GM12872 (cell line): ENCODE measurements at regions not wholly inside any gene's neighbourhood (a gene's known extent, or its start where the extent isn't known, plus 50 kb on each side); places are given as distances from the start of the nearest gene placed in this dataset.

ENCODE experiments used
- TF ChIP-seq, protein P1 (sequence below): IDR thresholded peaks from 3 replicates; pipeline ENCODE4 v1.5.1; 2011; ENCODE audit warnings: low read depth, mild to moderate bottlenecking, low read length, moderate library complexity; ENCODE audit not compliant: insufficient read depth

DNA sequence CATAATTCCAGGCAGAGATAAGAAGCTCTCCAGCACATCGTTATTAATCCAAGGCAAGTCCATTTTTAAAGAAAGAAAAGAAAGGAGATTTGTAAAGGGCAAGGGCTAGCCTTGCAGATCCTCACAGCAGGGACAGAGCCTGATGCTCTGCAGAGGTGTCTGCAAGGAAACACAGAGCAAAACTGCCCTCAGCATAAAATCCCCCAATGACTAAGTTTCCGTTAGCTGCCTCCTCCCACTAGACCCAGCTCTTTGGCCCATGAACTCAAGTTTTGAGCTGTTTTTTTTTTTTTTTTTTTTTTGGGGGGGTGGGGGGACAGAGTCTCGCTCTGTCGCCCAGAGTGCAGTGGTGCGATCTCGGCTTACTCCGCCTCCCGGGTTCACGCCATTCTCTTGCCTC lies 300.7 kb downstream of the MTERF1 start:
- TF ChIP-seq, protein P1, sequence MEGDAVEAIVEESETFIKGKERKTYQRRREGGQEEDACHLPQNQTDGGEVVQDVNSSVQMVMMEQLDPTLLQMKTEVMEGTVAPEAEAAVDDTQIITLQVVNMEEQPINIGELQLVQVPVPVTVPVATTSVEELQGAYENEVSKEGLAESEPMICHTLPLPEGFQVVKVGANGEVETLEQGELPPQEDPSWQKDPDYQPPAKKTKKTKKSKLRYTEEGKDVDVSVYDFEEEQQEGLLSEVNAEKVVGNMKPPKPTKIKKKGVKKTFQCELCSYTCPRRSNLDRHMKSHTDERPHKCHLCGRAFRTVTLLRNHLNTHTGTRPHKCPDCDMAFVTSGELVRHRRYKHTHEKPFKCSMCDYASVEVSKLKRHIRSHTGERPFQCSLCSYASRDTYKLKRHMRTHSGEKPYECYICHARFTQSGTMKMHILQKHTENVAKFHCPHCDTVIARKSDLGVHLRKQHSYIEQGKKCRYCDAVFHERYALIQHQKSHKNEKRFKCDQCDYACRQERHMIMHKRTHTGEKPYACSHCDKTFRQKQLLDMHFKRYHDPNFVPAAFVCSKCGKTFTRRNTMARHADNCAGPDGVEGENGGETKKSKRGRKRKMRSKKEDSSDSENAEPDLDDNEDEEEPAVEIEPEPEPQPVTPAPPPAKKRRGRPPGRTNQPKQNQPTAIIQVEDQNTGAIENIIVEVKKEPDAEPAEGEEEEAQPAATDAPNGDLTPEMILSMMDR = no peak

DNA sequence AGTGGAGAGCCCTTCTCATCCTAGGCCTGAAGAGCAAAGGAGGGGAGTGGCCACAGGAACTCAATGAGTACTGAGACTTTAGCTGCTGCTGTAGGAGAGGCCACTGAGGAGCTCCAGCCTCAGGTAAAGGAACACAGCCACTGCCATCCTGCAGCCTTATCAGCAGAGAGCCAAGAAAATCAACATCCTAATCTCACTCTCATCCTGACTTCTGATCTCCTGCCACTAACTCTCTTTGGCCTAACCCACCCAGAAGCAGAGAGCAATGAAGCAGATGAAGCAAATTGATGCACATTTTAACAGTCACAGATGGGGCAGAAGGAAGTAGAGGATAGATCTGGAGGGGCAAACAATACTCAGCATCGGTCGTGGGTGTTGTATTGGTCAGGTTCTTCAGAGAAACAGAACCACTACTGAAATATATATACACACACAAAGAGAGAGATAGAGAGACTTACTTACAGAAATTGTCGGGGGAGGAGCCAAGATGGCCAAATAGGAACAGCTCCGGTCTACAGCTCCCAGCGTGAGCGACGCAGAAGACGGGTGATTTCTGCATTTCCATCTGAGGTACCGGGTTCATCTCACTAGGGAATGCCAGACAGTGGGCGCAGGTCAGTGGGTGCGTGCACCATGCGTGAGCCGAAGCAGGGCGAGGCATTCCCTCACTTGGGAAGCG lies 297.6 kb downstream of the MTERF1 start:
- TF ChIP-seq, protein P1 = no peak

DNA sequence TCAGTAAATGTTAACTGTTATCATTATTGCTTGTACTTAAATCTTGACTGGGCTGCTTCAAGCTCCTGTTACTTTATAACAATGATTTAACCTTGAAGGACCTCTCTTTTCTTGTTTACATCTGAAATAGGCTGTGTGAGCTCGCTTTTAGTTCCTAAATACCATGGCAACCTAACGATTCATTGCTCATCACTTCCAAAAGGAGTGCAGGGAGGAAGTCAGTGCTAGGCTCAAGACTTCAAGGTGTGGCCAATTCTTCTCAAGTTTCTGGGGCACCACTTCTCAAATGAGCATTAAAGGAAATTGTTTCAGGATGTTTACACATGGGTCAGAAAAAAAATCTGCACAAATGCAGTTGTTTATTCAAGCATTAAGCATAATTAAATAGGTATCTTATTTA lies 284.2 kb downstream of the MTERF1 start:
- TF ChIP-seq, protein P1 = no peak

DNA sequence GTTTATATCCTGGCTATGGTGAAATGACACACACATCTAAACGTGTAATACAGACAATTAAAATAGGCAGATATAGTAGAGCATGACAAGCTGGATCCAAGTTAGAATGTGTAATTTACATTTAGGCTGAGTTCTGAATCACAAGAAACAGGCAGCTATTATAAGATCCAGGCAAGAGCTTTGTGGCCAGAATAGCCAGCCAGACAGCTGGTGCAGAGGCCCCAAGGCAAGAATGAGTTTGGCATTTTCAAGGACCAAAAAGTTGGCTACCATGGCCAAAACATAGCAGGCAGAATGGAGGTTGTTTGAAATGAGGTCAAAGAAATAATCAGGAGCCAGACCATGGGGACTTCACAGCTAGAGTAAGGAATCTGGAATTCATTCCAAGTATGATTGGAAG lies 281.7 kb downstream of the MTERF1 start:
- TF ChIP-seq, protein P1 = no peak

DNA sequence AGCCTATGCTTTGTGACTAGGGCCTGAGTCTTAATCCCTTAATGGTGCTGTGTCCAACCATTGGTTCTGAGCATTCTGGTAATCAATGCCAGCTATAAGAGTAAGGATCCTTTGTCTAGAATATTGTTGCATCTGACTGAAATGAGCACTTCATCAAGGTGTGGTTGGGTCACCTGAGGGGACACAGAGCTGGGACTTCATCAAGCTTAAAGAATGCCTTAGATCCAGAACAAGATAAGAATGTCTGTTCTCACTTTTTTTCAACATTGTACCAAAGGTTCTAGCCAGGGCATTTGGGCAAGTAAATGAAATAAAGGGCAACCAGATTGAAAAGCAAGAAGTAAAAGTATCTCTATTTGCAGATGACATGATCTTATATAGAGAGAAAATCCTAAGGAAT lies 280.4 kb downstream of the MTERF1 start:
- TF ChIP-seq, protein P1 = no peak

DNA sequence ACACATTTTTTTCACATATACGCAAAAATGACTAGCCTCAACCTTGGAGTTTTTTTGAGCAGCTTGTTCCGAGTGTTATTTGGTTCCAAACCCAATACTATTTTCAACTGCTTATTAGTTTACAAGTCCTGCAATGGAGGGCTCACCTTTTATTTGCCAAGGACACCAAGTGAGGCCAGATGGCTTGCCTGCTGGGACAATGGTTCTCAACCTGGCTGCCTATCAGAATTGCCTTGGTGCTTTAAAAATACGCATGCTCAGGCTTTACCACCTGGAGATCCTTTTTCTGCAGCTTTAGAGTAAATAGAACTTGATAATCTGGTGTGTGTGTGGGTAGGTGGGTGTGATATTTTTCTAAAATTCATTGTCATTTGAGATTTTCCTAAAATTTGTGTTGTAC lies 276.8 kb downstream of the MTERF1 start:
- TF ChIP-seq, protein P1 = no peak

DNA sequence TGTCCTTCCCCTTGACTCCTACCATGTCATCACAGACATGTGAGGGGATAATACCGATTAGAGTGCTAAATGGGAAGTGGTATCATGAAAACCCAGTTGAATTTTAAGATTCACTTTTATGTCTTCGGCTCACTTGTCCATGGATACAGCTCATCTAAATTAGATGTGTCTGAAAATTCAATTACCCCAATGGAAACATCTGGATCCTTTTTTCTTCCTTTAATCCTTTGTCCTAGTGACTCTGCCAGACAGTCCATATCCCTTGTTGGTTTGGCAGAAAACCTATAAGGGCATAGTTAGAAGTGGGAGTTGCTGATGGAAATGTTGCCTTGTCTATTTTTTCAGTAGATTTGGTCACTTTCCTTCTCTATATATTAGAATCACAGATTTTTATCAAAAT lies 271.9 kb downstream of the MTERF1 start:
- TF ChIP-seq, protein P1 = no peak
